ENCODE measurements at regions not wholly inside any gene's neighbourhood (a gene's known extent, or its start where the extent isn't known, plus 50 kb on each side); places are given as distances from the start of the nearest gene placed in this dataset.

- TF ChIP-seq CTCF (IDR thresholded peaks at IDR 0.05 in 2 of 3, conservative IDR thresholded peaks at IDR 0.05 in 1 of 3; ENCODE audit: borderline replicate concordance in 1 of 3, insufficient read depth in 1 of 3, low read depth in 2 of 3, low read length in 2 of 3) = no peak
- TF ChIP-seq POLR2A (IDR thresholded peaks at IDR 0.05; ENCODE audit: borderline replicate concordance, extremely low read depth, insufficient read depth, insufficient read length) = no peak
- no peak for TF ChIP-seq TCF7L2 (IDR thresholded peaks at IDR 0.05; ENCODE audit: borderline replicate concordance, extremely low read depth, insufficient read depth, insufficient read length)
- no peak for TF ChIP-seq EZH2 (IDR thresholded peaks at IDR 0.05)
Measured at GRCh38 chr5:13354611-13355010, 589.9 kb downstream of the DNAH5 start.

All from HCT116 (cell line).